SU-DHL-6 (cell line): ENCODE measurements at regions not wholly inside any gene's neighbourhood (a gene's known extent, or its start where the extent isn't known, plus 50 kb on each side); places are given as distances from the start of the nearest gene placed in this dataset.
"Not testable (repeated sequence)": the region's sequence is repeated elsewhere in the genome, so short reads cannot be mapped to it uniquely, and the experiment has no call there.

Source experiments
- H2AFZ ChIP-seq: fragments of 200-600 bp; sonication (generic); 2 replicates; pipeline ENCODE4 v1.6.1; 2014; ENCODE audit warnings: low read depth, mild to moderate bottlenecking, moderate library complexity, mixed read lengths, antibody characterized with exemption, low read length; ENCODE audit not compliant: severe bottlenecking
- H3F3A ChIP-seq: fragments of 200-600 bp; shearing (Covaris generic); 2 replicates; pipeline ENCODE4 v1.6.0; 2016; ENCODE audit warnings: antibody characterized with exemption, mild to moderate bottlenecking; ENCODE audit not compliant: insufficient read depth
- H3K27ac ChIP-seq: fragments of 200-600 bp; sonication (generic); 2 replicates; pipeline ENCODE4 v1.5.1; 2016; ENCODE audit warnings: low read depth, mild to moderate bottlenecking, low read length, moderate library complexity, mixed read lengths
- H3K27me3 ChIP-seq: fragments of 200-600 bp; sonication (generic), shearing (Covaris generic); 2 replicates; pipeline ENCODE4 v1.6.0; 2014; ENCODE audit warnings: mild to moderate bottlenecking, low read length
- H3K36me3 ChIP-seq: fragments of 200-600 bp; sonication (generic); 2 replicates; pipeline ENCODE4 v1.6.1; 2014; ENCODE audit warnings: mild to moderate bottlenecking, low read length, mixed read lengths
- H3K4me2 ChIP-seq: fragments of 300-600, 200-600 bp; shearing (Covaris generic), sonication (generic); 2 replicates; pipeline ENCODE4 v1.6.0; 2014; ENCODE audit warnings: low read length, low read depth, mild to moderate bottlenecking; ENCODE audit not compliant: poor library complexity, severe bottlenecking
- H3K4me3 ChIP-seq: fragments of 200-600 bp; sonication (generic); 2 replicates; pipeline ENCODE4 v1.5.1; 2014; ENCODE audit warnings: antibody characterized with exemption, low read length, mild to moderate bottlenecking, mixed read lengths; ENCODE audit not compliant: insufficient read depth, poor library complexity, severe bottlenecking
- H3K79me2 ChIP-seq: fragments of 200-600 bp; sonication (generic); 2 replicates; pipeline ENCODE4 v1.6.1; 2014; ENCODE audit warnings: mild to moderate bottlenecking, low read length, moderate library complexity; ENCODE audit not compliant: insufficient read depth
- H3K9ac ChIP-seq: fragments of 200-600 bp; sonication (generic); 2 replicates; pipeline ENCODE4 v1.7.0; 2014; ENCODE audit warnings: mild to moderate bottlenecking, low read length
- H3K9me2 ChIP-seq: fragments of 200-600 bp; sonication (generic); replicated peaks from 2 replicates; pipeline ENCODE4 v1.6.1; 2014; ENCODE audit warnings: low read length; ENCODE audit not compliant: insufficient read depth
- H3K9me3 ChIP-seq: fragments of 200-600 bp; sonication (generic); 2 replicates; pipeline ENCODE4 v1.6.1; 2014; ENCODE audit warnings: low read length, mixed read lengths; ENCODE audit not compliant: insufficient read depth
- H4K20me1 ChIP-seq: fragments of 200-600 bp; sonication (generic); 2 replicates; pipeline ENCODE4 v1.6.1; 2014; ENCODE audit warnings: low read depth, mild to moderate bottlenecking, antibody characterized with exemption, low read length, moderate library complexity, mixed read lengths
- CTCF ChIP-seq: fragments of 200-600 bp; sonication (generic); IDR thresholded peaks from one replicate; pipeline ENCODE4 v1.5.1; 2017; ENCODE audit warnings: antibody characterized with exemption, mild to moderate bottlenecking, low read length, moderate library complexity; ENCODE audit not compliant: insufficient read depth, poor library complexity, severe bottlenecking
- EZH2phosphoT487 ChIP-seq: fragments of 200-600 bp; sonication (generic), shearing (Covaris generic); conservative IDR thresholded peaks from 2 replicates; pipeline ENCODE4 v1.6.1; 2018; ENCODE audit warnings: mild to moderate bottlenecking, antibody characterized with exemption, low read length, moderate library complexity, mixed read lengths

- H3K4me3 ChIP-seq, H2AFZ ChIP-seq, H3K79me2 ChIP-seq, H3K27ac ChIP-seq, H3F3A ChIP-seq, H4K20me1 ChIP-seq, H3K9me2 ChIP-seq, H3K27me3 ChIP-seq, H3K9ac ChIP-seq, H3K36me3 ChIP-seq, H3K9me3 ChIP-seq, H3K4me2 ChIP-seq: not testable (repeated sequence)
Observed at GRCh38 chr6:75031102-75031501, 174.8 kb downstream of the COL12A1 start.

- no peaks in the 10 kb centered on the region for H4K20me1 ChIP-seq
- no peaks in the 10 kb centered on the region for H3K79me2 ChIP-seq
- no peak for TF ChIP-seq EZH2phosphoT487
- TF ChIP-seq CTCF, result no peak
- no peak overlapping the region for H3K4me2 ChIP-seq
- H3K9me3 ChIP-seq, result no peaks in the 10 kb centered on the region
- no peaks in the 10 kb centered on the region for H3K27me3 ChIP-seq
- no peak overlapping the region for H2AFZ ChIP-seq
- H3K27ac ChIP-seq, result no peak overlapping the region
- H3F3A ChIP-seq, result no peaks in the 10 kb centered on the region
- no peak overlapping the region for H3K4me3 ChIP-seq
- no peaks in the 10 kb centered on the region for H3K9me2 ChIP-seq
- H3K9ac ChIP-seq, result no peak overlapping the region
- no peaks in the 10 kb centered on the region for H3K36me3 ChIP-seq
Observed at GRCh38 chr6:75029333-75029732, 176.5 kb downstream of the COL12A1 start.

- Histone ChIP-seq H3K4me3 (no peak overlapping the region), H2AFZ (no peak overlapping the region), H3F3A (no peaks in the 10 kb centered on the region), H3K36me3 (no peaks in the 10 kb centered on the region), H3K79me2 (no peaks in the 10 kb centered on the region), H3K9me2 (no peaks in the 10 kb centered on the region), H3K27me3 (no peaks in the 10 kb centered on the region), H3K9ac (no peak overlapping the region), H4K20me1 (no peaks in the 10 kb centered on the region), H3K4me2 (no peak overlapping the region), H3K27ac (no peak overlapping the region), H3K9me3 (no peaks in the 10 kb centered on the region)
- TF ChIP-seq CTCF, result no peak
- TF ChIP-seq EZH2phosphoT487, result no peak
Observed at GRCh38 chr6:75025371-75025770, 180.5 kb downstream of the COL12A1 start.

- H3F3A ChIP-seq, result no peaks in the 10 kb centered on the region
- H3K9me3 ChIP-seq, result no peaks in the 10 kb centered on the region
- H3K9me2 ChIP-seq, result no peaks in the 10 kb centered on the region
- no peaks in the 10 kb centered on the region for H3K27me3 ChIP-seq
- no peaks in the 10 kb centered on the region for H4K20me1 ChIP-seq
- no peak overlapping the region for H3K4me2 ChIP-seq
- no peak overlapping the region for H3K4me3 ChIP-seq
- no peaks in the 10 kb centered on the region for H3K79me2 ChIP-seq
- no peak overlapping the region for H3K9ac ChIP-seq
- H2AFZ ChIP-seq, result no peak overlapping the region
- H3K36me3 ChIP-seq, result no peaks in the 10 kb centered on the region
- no peak overlapping the region for H3K27ac ChIP-seq
- no peak for TF ChIP-seq CTCF
- TF ChIP-seq EZH2phosphoT487, result no peak
Observed at GRCh38 chr6:75024828-75025227, 181.0 kb downstream of the COL12A1 start.
